PC-9 (cell line): ENCODE measurements at regions not wholly inside any gene's neighbourhood (a gene's known extent, or its start where the extent isn't known, plus 50 kb on each side); places are given as distances from the start of the nearest gene placed in this dataset.
"Not testable (repeated sequence)": the region's sequence is repeated elsewhere in the genome, so short reads cannot be mapped to it uniquely, and the experiment has no call there.

Experiments used
- BruUV-seq: library from RNA; stranded (reverse); fragments of 400-500 nt; replicated peaks from 2 replicates; lab custom pipeline; 2021; lab: Mats Ljungman, UMichigan
- CTCF ChIA-PET: fragments of 300-600 bp; sonication (Branson Sonifier 250); formaldehyde crosslinking; loops from one replicate; lab custom pipeline; 2022; ENCODE audit warnings: antibody characterized with exemption; lab: Charles Lee
- POLR2A ChIA-PET: fragments of 300-600 bp; sonication (Branson Sonifier 250); formaldehyde crosslinking; loops from one replicate; lab custom pipeline; 2022; ENCODE audit warnings: antibody characterized with exemption; ENCODE audit not compliant: unreplicated experiment; lab: Charles Lee
- DNase-seq, 2 experiments: peaks; one replicate each; pipeline versions ENCODE4 v3.0.0 to v3.0.0-alpha.2; 2015 to 2022; ENCODE audit warnings: mixed read lengths in 1 of 2
- H2AFZ ChIP-seq: fragments of 200-600 bp; sonication (generic); 2 replicates; pipeline ENCODE4 v1.8.1; 2017; ENCODE audit warnings: antibody characterized with exemption
- H3F3A ChIP-seq: fragments of 200-600 bp; sonication (generic); 2 replicates; pipeline ENCODE4 v1.8.1; 2017; ENCODE audit warnings: antibody characterized with exemption, mild to moderate bottlenecking, low read depth; ENCODE audit not compliant: insufficient read depth
- H3K27ac ChIP-seq: fragments of 200-600 bp; sonication (generic); 2 replicates; pipeline ENCODE4 v1.6.1; 2016; ENCODE audit warnings: mixed run types
- H3K27me3 ChIP-seq: fragments of 200-600 bp; sonication (generic); 2 replicates; pipeline ENCODE4 v1.6.1; 2016; ENCODE audit warnings: low read depth, mixed run types; ENCODE audit not compliant: insufficient read depth
- H3K36me3 ChIP-seq: fragments of 200-600 bp; sonication (generic); 2 replicates; pipeline ENCODE4 v1.6.1; 2016; ENCODE audit warnings: low read depth, mixed run types
- H3K4me1 ChIP-seq: fragments of 200-600 bp; sonication (generic); replicated peaks from 2 replicates; pipeline ENCODE4 v1.6.1; 2016; ENCODE audit warnings: mixed run types; ENCODE audit not compliant: insufficient read depth
- H3K4me2 ChIP-seq: fragments of 200-600 bp; sonication (generic); 2 replicates; pipeline ENCODE4 v1.6.1; 2017; ENCODE audit warnings: mixed run types
- H3K4me3 ChIP-seq: fragments of 200-600 bp; sonication (generic); 2 replicates; pipeline ENCODE4 v1.6.1; 2016; ENCODE audit warnings: mixed run types
- H3K79me2 ChIP-seq: fragments of 200-600 bp; sonication (generic); 2 replicates; pipeline ENCODE4 v1.6.1; 2017; ENCODE audit warnings: low read depth, mixed run types
- H3K9me2 ChIP-seq: fragments of 200-600 bp; sonication (generic); 2 replicates; pipeline ENCODE4 v1.8.1; 2017; ENCODE audit warnings: mild to moderate bottlenecking; ENCODE audit not compliant: insufficient read depth
- H3K9me3 ChIP-seq: fragments of 200-600 bp; sonication (generic); 2 replicates; pipeline ENCODE4 v1.8.1; 2016; ENCODE audit warnings: low read depth; ENCODE audit not compliant: insufficient read depth
- H4K20me1 ChIP-seq: fragments of 200-600 bp; sonication (generic); 2 replicates; pipeline ENCODE4 v1.8.1; 2017; ENCODE audit not compliant: insufficient read depth
- CTCF ChIP-seq: fragments of 200-600 bp; sonication (generic); conservative IDR thresholded peaks from 2 replicates; pipeline ENCODE4 v1.6.1; 2017; ENCODE audit warnings: mixed run types, antibody characterized with exemption, mild to moderate bottlenecking, moderate library complexity
- EZH2 ChIP-seq: fragments of 200-600 bp; sonication (generic); IDR thresholded peaks from 2 replicates; pipeline ENCODE4 v1.8.0; 2017; ENCODE audit warnings: antibody characterized with exemption, low read depth
- intact Hi-C: fragments of 100-400 bp; cut with micrococcal nuclease; formaldehyde crosslinking; loops from one replicate; pipeline ENCODE4 v1.10.0; 2022; ENCODE audit not compliant: unreplicated experiment

- CTCF ChIA-PET = no interaction called here
- H3K9me2 ChIP-seq = no peaks in the 10 kb centered on the region
Observed at GRCh38 chr22:48065892-48066291, 1303.4 kb downstream of the TBC1D22A start.

GRCh38 chr22:48061726-48062125, 1299.3 kb downstream of the TBC1D22A start:
- no peak overlapping the region for H2AFZ ChIP-seq
- no peaks in the 10 kb centered on the region for H3K36me3 ChIP-seq
- H4K20me1 ChIP-seq = no peaks in the 10 kb centered on the region
- H3K4me3 ChIP-seq = no peak overlapping the region
- POLR2A ChIA-PET = no interaction called here
- BruUV-seq = no TSS peak
- H3K27me3 ChIP-seq = peaks cover 86% of the 10 kb centered on the region
- no peaks in the 10 kb centered on the region for H3K79me2 ChIP-seq
- H3K9me2 ChIP-seq = no peaks in the 10 kb centered on the region
- CTCF ChIA-PET = no interaction called here
- no peaks in the 10 kb centered on the region for H3F3A ChIP-seq
- H3K9me3 ChIP-seq = no peaks in the 10 kb centered on the region; the same call in 1 of the 2 replicates
- no peak for TF ChIP-seq EZH2
- no peak for TF ChIP-seq CTCF
- intact Hi-C loops = no loop called here
- no peak overlapping the region for H3K27ac ChIP-seq
- H3K4me1 ChIP-seq = no peaks in the 10 kb centered on the region
- no peak for DNase-seq
- no peak overlapping the region for H3K4me2 ChIP-seq

More at GRCh38 chr22:48065892-48066291, 1303.4 kb downstream of the TBC1D22A start:
- TF ChIP-seq EZH2 = no peak
- TF ChIP-seq CTCF = no peak
- H3K27me3 ChIP-seq = peaks cover 96% of the 10 kb centered on the region
- no peaks in the 10 kb centered on the region for H3K79me2 ChIP-seq
- no peaks in the 10 kb centered on the region for H4K20me1 ChIP-seq
- H3K4me1 ChIP-seq = no peaks in the 10 kb centered on the region
- no peaks in the 10 kb centered on the region; the same call in 1 of the 2 replicates for H3K9me3 ChIP-seq
- DNase-seq = no peak
- H2AFZ ChIP-seq = no peak overlapping the region
- no peaks in the 10 kb centered on the region for H3K36me3 ChIP-seq
- H3F3A ChIP-seq = no peaks in the 10 kb centered on the region
- no TSS peak for BruUV-seq
- no peak overlapping the region for H3K4me3 ChIP-seq
- intact Hi-C loops = no loop called here
- no peak overlapping the region for H3K27ac ChIP-seq
- no peak overlapping the region for H3K4me2 ChIP-seq
- POLR2A ChIA-PET = no interaction called here

- ChIA-PET POLR2A (no interaction called here), CTCF (no interaction called here)
- Histone ChIP-seq H3K4me3 (no peak overlapping the region), H3F3A (no peaks in the 10 kb centered on the region), H3K4me1 (no peaks in the 10 kb centered on the region), H3K4me2 (no peak overlapping the region), H3K79me2 (no peaks in the 10 kb centered on the region), H3K9me3 (no peaks in the 10 kb centered on the region; the same call in 1 of the 2 replicates), H3K27me3 (peaks cover 86% of the 10 kb centered on the region), H4K20me1 (no peaks in the 10 kb centered on the region), H3K27ac (no peak overlapping the region), H3K9me2 (no peaks in the 10 kb centered on the region), H3K36me3 (no peaks in the 10 kb centered on the region), H2AFZ (no peak overlapping the region)
- intact Hi-C loops = no loop called here
- TF ChIP-seq CTCF = no peak
- TF ChIP-seq EZH2 = no peak
- no peak for DNase-seq
- BruUV-seq = no TSS peak
Observed at GRCh38 chr22:48060266-48060665, 1297.8 kb downstream of the TBC1D22A start.

GRCh38 chr22:48059521-48059920, 1297.1 kb downstream of the TBC1D22A start:
- POLR2A ChIA-PET, CTCF ChIA-PET, intact Hi-C loops: not testable (repeated sequence)

More at GRCh38 chr22:48059521-48059920, 1297.1 kb downstream of the TBC1D22A start:
- not testable (repeated sequence) for BruUV-seq, H3K27ac ChIP-seq, H3K79me2 ChIP-seq, DNase-seq, H3F3A ChIP-seq, H3K4me2 ChIP-seq, H3K36me3 ChIP-seq, H3K9me2 ChIP-seq, H3K9me3 ChIP-seq, H2AFZ ChIP-seq, H4K20me1 ChIP-seq, H3K4me3 ChIP-seq, H3K4me1 ChIP-seq
- peaks cover 86% of the 10 kb centered on the region for H3K27me3 ChIP-seq
